ENCODE measurements at regions not wholly inside any gene's neighbourhood (a gene's known extent, or its start where the extent isn't known, plus 50 kb on each side); places are given as distances from the start of the nearest gene placed in this dataset.
"Not testable (repeated sequence)": the region's sequence is repeated elsewhere in the genome, so short reads cannot be mapped to it uniquely, and the experiment has no call there.

GRCh38 chr18:40186677-40187076 is 1768.4 kb upstream of the PIK3C3 start:
- DNase-seq (ENCODE audit: low read depth, low spot score), result no peak

GRCh38 chr18:40179729-40180461 is 1775.1 kb upstream of the PIK3C3 start:
- DNase-seq (ENCODE audit: low read depth, low spot score), result no peak

- no peak for DNase-seq (ENCODE audit: low read depth, low spot score)
Observed at GRCh38 chr18:40168026-40168425, 1787.0 kb upstream of the PIK3C3 start.

- no peak for DNase-seq (ENCODE audit: low read depth, low spot score)
Observed at GRCh38 chr18:40163254-40163653, 1791.8 kb upstream of the PIK3C3 start.

GRCh38 chr18:40160361-40160760 is 1794.7 kb upstream of the PIK3C3 start:
- no peak for DNase-seq (ENCODE audit: low read depth, low spot score)

- no peak for DNase-seq (ENCODE audit: low read depth, low spot score)
Observed at GRCh38 chr18:40159141-40160017, 1795.7 kb upstream of the PIK3C3 start.

- no peak for DNase-seq (ENCODE audit: low read depth, low spot score)
Observed at GRCh38 chr18:40157120-40157519, 1797.9 kb upstream of the PIK3C3 start.

- DNase-seq (ENCODE audit: low read depth, low spot score), result no peak
Observed at GRCh38 chr18:40152859-40153258, 1802.2 kb upstream of the PIK3C3 start.

GRCh38 chr18:40148960-40149359 is 1806.1 kb upstream of the PIK3C3 start:
- DNase-seq (ENCODE audit: low read depth, low spot score), result no peak

- DNase-seq (ENCODE audit: low read depth, low spot score), result no peak
Observed at GRCh38 chr18:40133253-40133652, 1821.8 kb upstream of the PIK3C3 start.

GRCh38 chr18:40132438-40132837 is 1822.6 kb upstream of the PIK3C3 start:
- not testable (repeated sequence) for DNase-seq (ENCODE audit: low read depth, low spot score)

- DNase-seq (ENCODE audit: low read depth, low spot score), result no peak
Observed at GRCh38 chr18:40124107-40124506, 1830.9 kb upstream of the PIK3C3 start.

- DNase-seq (ENCODE audit: low read depth, low spot score), result no peak
Observed at GRCh38 chr18:40120796-40121391, 1834.1 kb upstream of the PIK3C3 start.

- DNase-seq (ENCODE audit: low read depth, low spot score), result no peak
Observed at GRCh38 chr18:40120356-40120755, 1834.7 kb upstream of the PIK3C3 start.

GRCh38 chr18:40119581-40119980 is 1835.5 kb upstream of the PIK3C3 start:
- not testable (repeated sequence) for DNase-seq (ENCODE audit: low read depth, low spot score)

- DNase-seq (ENCODE audit: low read depth, low spot score), result no peak
Observed at GRCh38 chr18:40110455-40110854, 1844.6 kb upstream of the PIK3C3 start.

GRCh38 chr18:40109252-40110049 is 1845.6 kb upstream of the PIK3C3 start:
- no peak for DNase-seq (ENCODE audit: low read depth, low spot score)

GRCh38 chr18:40108596-40108995 is 1846.4 kb upstream of the PIK3C3 start:
- no peak for DNase-seq (ENCODE audit: low read depth, low spot score)

GRCh38 chr18:40102903-40103302 is 1852.1 kb upstream of the PIK3C3 start:
- no peak for DNase-seq (ENCODE audit: low read depth, low spot score)

GRCh38 chr18:40099641-40100040 is 1855.4 kb upstream of the PIK3C3 start:
- no peak for DNase-seq (ENCODE audit: low read depth, low spot score)

- no peak for DNase-seq (ENCODE audit: low read depth, low spot score)
Observed at GRCh38 chr18:40096675-40097074, 1858.4 kb upstream of the PIK3C3 start.

GRCh38 chr18:40094441-40094840 is 1860.6 kb upstream of the PIK3C3 start:
- no peak for DNase-seq (ENCODE audit: low read depth, low spot score)
